ENCODE measurements at regions not wholly inside any gene's neighbourhood (a gene's known extent, or its start where the extent isn't known, plus 50 kb on each side); places are given as distances from the start of the nearest gene placed in this dataset.

- DNase-seq, result no peak
Measured at GRCh38 chr2:41905597-41906337, 142.1 kb upstream of the PKDCC start.

- DNase-seq, result no peak
Measured at GRCh38 chr2:41906338-41906725, 141.5 kb upstream of the PKDCC start.

- no peak for DNase-seq
Measured at GRCh38 chr2:41907141-41907540, 140.7 kb upstream of the PKDCC start.

GRCh38 chr2:41907771-41908207, 140.0 kb upstream of the PKDCC start:
- no peak for DNase-seq

- no peak for DNase-seq
Measured at GRCh38 chr2:41908349-41908748, 139.5 kb upstream of the PKDCC start.

- no peak for DNase-seq
Measured at GRCh38 chr2:41909584-41909983, 138.2 kb upstream of the PKDCC start.

- no peak for DNase-seq
Measured at GRCh38 chr2:41910126-41910525, 137.7 kb upstream of the PKDCC start.

GRCh38 chr2:41911033-41911432, 136.8 kb upstream of the PKDCC start:
- no peak for DNase-seq

- no peak for DNase-seq
Measured at GRCh38 chr2:41912337-41912736, 135.5 kb upstream of the PKDCC start.

GRCh38 chr2:41912776-41913175, 135.0 kb upstream of the PKDCC start:
- DNase-seq, result no peak

GRCh38 chr2:41913311-41913710, 134.5 kb upstream of the PKDCC start:
- DNase-seq, result no peak

- no peak for DNase-seq
Measured at GRCh38 chr2:41913921-41914609, 133.8 kb upstream of the PKDCC start.

GRCh38 chr2:41914936-41915335, 132.9 kb upstream of the PKDCC start:
- DNase-seq, result peak in 1 of 2 donors; percentile 6

GRCh38 chr2:41916177-41916576, 131.6 kb upstream of the PKDCC start:
- no peak for DNase-seq

- no peak for DNase-seq
Measured at GRCh38 chr2:41917587-41917986, 130.2 kb upstream of the PKDCC start.

- DNase-seq, result no peak
Measured at GRCh38 chr2:41919135-41919534, 128.7 kb upstream of the PKDCC start.

GRCh38 chr2:41920181-41920580, 127.6 kb upstream of the PKDCC start:
- DNase-seq, result no peak

GRCh38 chr2:41920812-41921211, 127.0 kb upstream of the PKDCC start:
- DNase-seq, result no peak

GRCh38 chr2:41922177-41922576, 125.6 kb upstream of the PKDCC start:
- DNase-seq, result peak in 1 of 2 donors; percentile 28

GRCh38 chr2:41923156-41923786, 124.5 kb upstream of the PKDCC start:
- no peak for DNase-seq

- DNase-seq, result no peak
Measured at GRCh38 chr2:41924024-41924423, 123.8 kb upstream of the PKDCC start.

- no peak for DNase-seq
Measured at GRCh38 chr2:41924709-41925408, 123.0 kb upstream of the PKDCC start.

GRCh38 chr2:41925712-41926111, 122.1 kb upstream of the PKDCC start:
- no peak for DNase-seq
